NCI-H82 treated with DMSO at 0.1 percent for 48 hours (cell line): ENCODE measurements at regions not wholly inside any gene's neighbourhood (a gene's known extent, or its start where the extent isn't known, plus 50 kb on each side); places are given as distances from the start of the nearest gene placed in this dataset.
"Not testable (repeated sequence)": the region's sequence is repeated elsewhere in the genome, so short reads cannot be mapped to it uniquely, and the experiment has no call there.

Experiments
- DNase-seq: peaks from one replicate; lab custom pipeline; 2025; ENCODE audit not compliant: unreplicated experiment; lab: John Stamatoyannopoulos, UW

GRCh38 chr21:14058566-14058965, 152.2 kb downstream of the LIPI start:
- no peak for DNase-seq

GRCh38 chr21:14057841-14058481, 152.8 kb downstream of the LIPI start:
- DNase-seq, result not testable (repeated sequence)

GRCh38 chr21:14057313-14057712, 153.4 kb downstream of the LIPI start:
- no peak for DNase-seq

GRCh38 chr21:14056771-14057191, 154.0 kb downstream of the LIPI start:
- DNase-seq, result no peak

- not testable (repeated sequence) for DNase-seq
These were observed 154.8 kb downstream of the LIPI start for GRCh38 chr21:14055746-14056515.

- no peak for DNase-seq
These were observed 156.1 kb downstream of the LIPI start for GRCh38 chr21:14054682-14055081.

- DNase-seq, result no peak
These were observed 160.6 kb downstream of the LIPI start for GRCh38 chr21:14050121-14050520.

- no peak for DNase-seq
These were observed 164.4 kb downstream of the LIPI start for GRCh38 chr21:14046401-14046800.

GRCh38 chr21:14040386-14040785, 170.4 kb downstream of the LIPI start:
- no peak for DNase-seq

- DNase-seq, result not testable (repeated sequence)
These were observed 182.1 kb downstream of the LIPI start for GRCh38 chr21:14028619-14029018.

- DNase-seq, result peak; percentile 77
These were observed 183.4 kb downstream of the LIPI start for GRCh38 chr21:14027235-14027869.

GRCh38 chr21:14020108-14020507, 190.6 kb downstream of the LIPI start:
- DNase-seq, result not testable (repeated sequence)

- not testable (repeated sequence) for DNase-seq
These were observed 194.9 kb downstream of the LIPI start for GRCh38 chr21:14015841-14016240.

GRCh38 chr21:14013623-14014498, 196.9 kb downstream of the LIPI start:
- not testable (repeated sequence) for DNase-seq

GRCh38 chr21:14013056-14013603, 197.6 kb downstream of the LIPI start:
- no peak for DNase-seq

GRCh38 chr21:14012409-14012808, 198.3 kb downstream of the LIPI start:
- no peak for DNase-seq

- not testable (repeated sequence) for DNase-seq
These were observed 199.0 kb downstream of the LIPI start for GRCh38 chr21:14011751-14012150.

GRCh38 chr21:14011149-14011548, 199.6 kb downstream of the LIPI start:
- DNase-seq, result not testable (repeated sequence)

GRCh38 chr21:14010729-14011128, 200.0 kb downstream of the LIPI start:
- no peak for DNase-seq

GRCh38 chr21:14009990-14010389, 200.8 kb downstream of the LIPI start:
- DNase-seq, result not testable (repeated sequence)
